ENCODE measurements at regions not wholly inside any gene's neighbourhood (a gene's known extent, or its start where the extent isn't known, plus 50 kb on each side); places are given as distances from the start of the nearest gene placed in this dataset.

GRCh38 chr13:59584761-59585670 lies 578.7 kb downstream of the DIAPH3 start:
- Histone ChIP-seq H3K4me1 (no peaks in the 10 kb centered on the region), H2AFZ (no peak overlapping the region), H3K9me3 (ENCODE audit: control insufficient read depth, low read length) (no peaks in the 10 kb centered on the region), H3K36me3 (ENCODE audit: control insufficient read depth, insufficient read depth, low read length) (no peaks in the 10 kb centered on the region), H3K9ac (no peak overlapping the region), H3K27me3 (ENCODE audit: control insufficient read depth, insufficient read depth, low read length) (no peaks in the 10 kb centered on the region), H3K79me2 (no peaks in the 10 kb centered on the region), H3K4me2 (ENCODE audit: low read length) (no peak overlapping the region), H3K4me3 (ENCODE audit: low read depth, low read length) (no peak overlapping the region), H3K27ac (no peak overlapping the region)
- TF ChIP-seq CTCF (IDR thresholded peaks at IDR 0.05) = no peak

- TF ChIP-seq CTCF (IDR thresholded peaks at IDR 0.05) = no peak
- no peak overlapping the region for H3K9ac ChIP-seq
- H3K27ac ChIP-seq = no peak overlapping the region
- H3K9me3 ChIP-seq (ENCODE audit: control insufficient read depth, low read length) = no peaks in the 10 kb centered on the region
- H2AFZ ChIP-seq = no peak overlapping the region
- H3K4me1 ChIP-seq = no peaks in the 10 kb centered on the region
- H3K4me3 ChIP-seq (ENCODE audit: low read depth, low read length) = no peak overlapping the region
- no peaks in the 10 kb centered on the region for H3K27me3 ChIP-seq (ENCODE audit: control insufficient read depth, insufficient read depth, low read length)
- H3K79me2 ChIP-seq = no peaks in the 10 kb centered on the region
- H3K4me2 ChIP-seq (ENCODE audit: low read length) = no peak overlapping the region
- no peaks in the 10 kb centered on the region for H3K36me3 ChIP-seq (ENCODE audit: control insufficient read depth, insufficient read depth, low read length)
These were observed 576.7 kb downstream of the DIAPH3 start for GRCh38 chr13:59587030-59587429.

GRCh38 chr13:59587971-59588716 lies 575.6 kb downstream of the DIAPH3 start:
- H3K4me1 ChIP-seq = no peaks in the 10 kb centered on the region
- H3K4me2 ChIP-seq (ENCODE audit: low read length) = no peak overlapping the region

GRCh38 chr13:59588717-59589067 lies 575.0 kb downstream of the DIAPH3 start:
- no peaks in the 10 kb centered on the region for H3K79me2 ChIP-seq
- H3K4me3 ChIP-seq (ENCODE audit: low read depth, low read length) = no peak overlapping the region
- H3K27ac ChIP-seq = no peak overlapping the region
- H3K4me1 ChIP-seq = no peaks in the 10 kb centered on the region
- H3K9ac ChIP-seq = no peak overlapping the region
- no peak overlapping the region for H2AFZ ChIP-seq
- H3K4me2 ChIP-seq (ENCODE audit: low read length) = no peak overlapping the region
- H3K36me3 ChIP-seq (ENCODE audit: control insufficient read depth, insufficient read depth, low read length) = no peaks in the 10 kb centered on the region
- TF ChIP-seq CTCF (IDR thresholded peaks at IDR 0.05) = no peak
- H3K9me3 ChIP-seq (ENCODE audit: control insufficient read depth, low read length) = no peaks in the 10 kb centered on the region
- H3K27me3 ChIP-seq (ENCODE audit: control insufficient read depth, insufficient read depth, low read length) = no peaks in the 10 kb centered on the region

More at GRCh38 chr13:59587971-59588716, 575.6 kb downstream of the DIAPH3 start:
- H3K27me3 ChIP-seq (ENCODE audit: control insufficient read depth, insufficient read depth, low read length) = no peaks in the 10 kb centered on the region
- no peak overlapping the region for H3K4me3 ChIP-seq (ENCODE audit: low read depth, low read length)
- H2AFZ ChIP-seq = no peak overlapping the region
- no peaks in the 10 kb centered on the region for H3K9me3 ChIP-seq (ENCODE audit: control insufficient read depth, low read length)
- no peak for TF ChIP-seq CTCF (IDR thresholded peaks at IDR 0.05)
- no peak overlapping the region for H3K27ac ChIP-seq
- no peaks in the 10 kb centered on the region for H3K36me3 ChIP-seq (ENCODE audit: control insufficient read depth, insufficient read depth, low read length)
- H3K9ac ChIP-seq = no peak overlapping the region
- no peaks in the 10 kb centered on the region for H3K79me2 ChIP-seq
